NCI-H226 (cell line): ENCODE measurements at regions not wholly inside any gene's neighbourhood (a gene's known extent, or its start where the extent isn't known, plus 50 kb on each side); places are given as distances from the start of the nearest gene placed in this dataset.
"Not testable (repeated sequence)": the region's sequence is repeated elsewhere in the genome, so short reads cannot be mapped to it uniquely, and the experiment has no call there.

Experiments used
- DNase-seq: peaks from one replicate; pipeline ENCODE4 v3.0.0-alpha.2; 2015

GRCh38 chr7:86002858-86003257 lies 640.9 kb upstream of the GRM3 start:
- DNase-seq = no peak

GRCh38 chr7:85997515-85997914 lies 646.2 kb upstream of the GRM3 start:
- no peak for DNase-seq

GRCh38 chr7:85995101-85995500 lies 648.6 kb upstream of the GRM3 start:
- no peak for DNase-seq

DNA sequence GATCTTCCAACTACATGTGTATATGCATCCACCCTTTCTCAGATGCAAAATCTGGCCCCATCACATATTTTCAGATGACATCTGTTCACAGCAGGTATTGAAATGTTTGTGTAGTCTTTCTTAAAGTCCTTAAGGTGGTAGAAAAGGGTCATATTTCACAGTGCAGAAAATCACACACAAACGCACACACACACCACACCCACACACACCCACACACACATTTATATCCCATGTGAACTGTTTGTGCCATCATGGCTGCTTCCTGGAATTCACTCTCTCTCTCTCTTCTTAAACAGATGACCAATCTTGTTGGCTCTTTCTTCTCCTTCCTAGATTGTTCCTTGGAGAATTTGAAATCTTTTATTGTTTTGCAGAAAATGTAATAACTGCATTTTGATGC lies 663.0 kb upstream of the GRM3 start:
- no peak for DNase-seq

DNA sequence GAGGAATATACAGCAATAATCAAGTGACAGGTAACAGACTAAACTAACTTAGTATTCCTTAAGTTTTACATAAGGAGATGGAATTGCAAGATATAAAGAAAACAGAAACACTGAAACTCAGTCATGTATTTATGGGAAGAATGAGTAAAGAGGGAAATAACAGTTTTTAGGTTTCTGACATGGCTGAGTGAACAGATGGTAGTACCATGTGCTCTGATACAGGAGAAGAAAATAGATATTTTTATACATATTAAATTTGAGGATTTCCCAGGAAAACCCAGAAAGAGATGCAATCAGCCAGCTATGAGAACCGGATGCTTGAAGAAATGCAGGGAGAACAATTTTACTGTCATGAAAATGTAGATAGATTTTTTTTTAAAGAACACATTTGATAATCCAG lies 669.5 kb upstream of the GRM3 start:
- no peak for DNase-seq

DNA sequence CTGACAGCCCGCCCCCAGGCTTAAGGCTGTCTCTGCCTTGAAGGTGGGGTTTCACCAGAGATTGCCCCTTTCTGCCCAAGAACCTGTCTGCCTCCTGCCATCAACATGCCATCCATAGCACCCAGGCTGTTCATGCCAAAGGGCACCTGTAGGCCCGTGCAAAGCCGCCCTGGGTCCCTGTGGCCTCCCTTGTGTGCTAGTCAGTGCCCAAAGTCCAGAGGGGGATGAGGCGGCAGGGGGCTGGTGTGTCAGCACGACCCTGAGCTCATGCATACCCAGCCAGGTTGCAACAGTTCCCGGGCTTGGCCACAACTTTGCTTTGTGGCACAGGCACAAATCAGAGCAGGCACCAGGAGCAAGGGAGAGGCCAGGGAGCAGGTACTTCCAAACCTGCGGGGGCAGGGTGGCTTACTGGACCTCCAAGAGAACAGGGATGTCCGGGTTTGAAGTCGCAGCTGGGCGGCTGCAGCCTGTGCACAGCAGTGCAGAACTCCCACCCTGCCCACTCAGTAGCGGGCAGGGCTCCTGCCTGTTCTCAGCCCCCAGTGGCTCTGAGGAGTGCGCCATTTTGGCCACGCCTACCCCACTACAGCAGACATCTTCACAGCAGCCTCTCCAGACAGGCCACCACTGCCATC lies 671.1 kb upstream of the GRM3 start:
- DNase-seq = no peak

DNA sequence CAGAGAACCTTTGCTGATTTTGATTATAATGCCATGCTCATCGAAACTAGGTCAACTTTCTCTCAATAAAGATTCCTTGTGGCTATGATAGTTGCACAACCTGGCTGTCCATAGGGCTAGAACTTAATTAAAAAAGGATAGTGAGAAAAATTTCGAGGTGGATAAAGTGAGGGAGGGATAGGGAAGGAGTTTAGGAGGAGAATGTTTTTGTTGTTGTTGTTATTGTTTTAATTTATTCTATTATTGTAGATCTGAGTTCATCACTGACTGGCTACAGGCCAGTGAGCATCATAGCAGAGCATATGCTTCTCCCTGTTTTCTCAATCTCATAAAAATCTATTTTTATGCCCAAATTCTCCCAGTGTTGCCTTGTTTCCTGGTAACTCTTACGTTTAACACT lies 688.7 kb upstream of the GRM3 start:
- no peak for DNase-seq

DNA sequence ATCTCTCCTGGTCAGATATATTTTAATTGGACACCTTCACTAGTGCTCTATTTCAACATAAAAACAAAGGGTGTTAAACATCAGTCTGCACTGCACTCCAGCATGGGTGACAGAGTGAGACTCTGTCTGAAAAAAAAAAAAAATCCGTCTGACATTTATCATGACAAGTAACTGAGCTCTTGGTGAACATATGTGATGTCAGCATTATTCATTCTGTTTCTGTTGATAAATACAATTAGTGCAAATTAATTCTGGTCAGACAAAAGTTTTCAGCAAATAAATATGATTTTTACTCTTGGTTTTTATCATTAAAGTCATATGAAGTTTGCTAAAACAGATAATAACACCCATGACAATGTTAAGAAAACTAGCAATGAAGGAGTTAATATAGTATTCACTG lies 692.8 kb upstream of the GRM3 start:
- DNase-seq = no peak

- DNase-seq = no peak
Observed at GRCh38 chr7:85950418-85950817, 693.3 kb upstream of the GRM3 start.

DNA sequence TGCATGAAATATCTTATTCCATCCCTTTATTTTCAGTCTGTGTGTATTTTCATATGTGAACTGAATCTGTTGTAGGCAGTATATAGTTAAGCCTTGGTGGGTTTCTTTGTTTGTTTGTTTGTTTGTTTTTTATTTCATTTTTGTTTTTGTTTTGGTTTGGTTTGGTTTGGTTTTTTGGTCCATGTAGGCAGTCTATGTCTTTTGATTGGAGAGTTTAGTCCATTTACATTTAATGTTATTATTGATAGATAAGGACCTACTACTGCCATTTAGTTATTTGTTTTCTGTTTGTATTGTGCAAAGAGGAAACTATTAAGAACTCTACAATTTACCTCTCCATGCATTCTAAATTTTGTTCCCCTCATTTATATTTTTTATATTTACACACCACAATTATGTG lies 695.9 kb upstream of the GRM3 start:
- DNase-seq = no peak

GRCh38 chr7:85940798-85941197 lies 702.9 kb upstream of the GRM3 start:
- no peak for DNase-seq

DNA sequence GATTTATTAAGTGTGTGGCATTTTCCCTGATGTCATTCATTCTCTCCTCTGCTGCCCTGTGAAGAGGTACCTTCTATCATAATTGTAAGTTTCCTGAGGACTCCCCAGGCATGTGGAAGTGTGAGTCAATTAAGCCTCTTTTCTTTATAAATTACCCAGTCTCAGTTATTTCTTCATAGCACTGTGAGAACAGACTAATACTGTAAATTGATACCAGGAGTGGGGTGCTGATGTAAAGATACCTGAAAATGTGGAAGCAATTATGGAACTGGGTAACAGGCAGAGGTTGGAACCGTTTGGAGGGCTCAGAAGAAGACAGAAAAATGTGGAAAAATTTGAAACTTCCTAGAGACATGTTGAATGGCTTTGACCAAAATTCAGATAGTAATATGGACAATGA lies 711.8 kb upstream of the GRM3 start:
- no peak for DNase-seq

DNA sequence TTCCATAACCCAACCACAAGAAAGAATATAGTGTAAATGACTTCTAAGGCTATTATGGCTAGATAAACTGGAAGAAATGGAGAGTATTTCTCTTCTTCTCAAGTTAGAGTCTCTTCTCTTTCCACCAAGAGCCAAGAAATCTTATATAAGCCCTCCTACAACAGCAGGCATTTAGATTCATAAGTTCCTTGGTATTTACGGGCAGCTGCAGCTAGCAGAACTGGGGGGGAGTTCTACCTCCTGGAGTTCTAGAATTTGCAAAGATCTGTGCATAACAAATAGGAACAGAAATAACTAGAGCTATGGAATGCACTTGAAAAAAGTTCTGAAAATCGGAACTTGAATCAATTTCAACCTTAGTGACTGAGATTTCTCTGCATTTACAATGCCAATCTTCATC lies 715.2 kb upstream of the GRM3 start:
- no peak for DNase-seq

GRCh38 chr7:85927226-85927625 lies 716.5 kb upstream of the GRM3 start:
- no peak for DNase-seq

GRCh38 chr7:85924062-85924461 lies 719.6 kb upstream of the GRM3 start:
- no peak for DNase-seq

DNA sequence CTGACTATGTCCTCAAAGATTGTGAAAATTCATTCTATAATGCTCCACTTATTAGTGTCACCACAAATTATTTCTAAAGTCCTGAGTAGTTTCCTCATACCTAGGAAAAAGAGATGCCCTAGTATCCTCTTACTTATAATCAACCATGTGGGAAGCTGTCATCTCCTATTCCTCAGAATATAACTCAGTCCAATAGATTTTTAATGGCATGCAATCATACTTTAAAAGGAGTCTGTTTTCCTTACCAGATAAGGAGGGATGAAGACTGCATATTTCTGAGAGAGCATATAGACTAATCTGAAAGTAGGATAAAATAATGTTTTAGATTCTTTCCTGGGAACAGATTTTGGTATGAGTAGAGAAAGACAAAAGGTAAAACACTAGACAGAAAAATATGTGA lies 727.7 kb upstream of the GRM3 start:
- DNase-seq = no peak

DNA sequence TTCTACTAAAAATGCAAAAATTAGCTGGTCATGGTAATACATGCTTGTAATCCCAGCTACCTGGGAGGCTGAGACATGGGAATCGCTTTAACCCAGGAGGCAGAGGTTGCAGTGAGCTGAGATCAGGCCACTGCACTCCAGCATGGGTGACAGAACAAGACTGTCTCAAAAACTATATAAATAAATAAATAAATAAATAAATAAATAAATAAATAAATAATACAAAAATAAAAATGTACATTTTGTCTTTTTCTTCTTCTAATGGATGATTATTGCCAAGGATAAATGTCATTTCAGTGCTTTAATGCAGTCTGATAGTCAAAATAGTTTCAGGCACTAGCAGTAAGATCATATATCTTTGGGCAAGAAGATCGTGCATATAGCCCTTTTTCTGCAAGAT lies 727.6 kb upstream of the SEMA3D start:
- DNase-seq = no peak

- DNase-seq = no peak
Observed at GRCh38 chr7:85908051-85908450, 721.2 kb upstream of the SEMA3D start.

- DNase-seq = no peak
Observed at GRCh38 chr7:85897967-85898366, 711.1 kb upstream of the SEMA3D start.

DNA sequence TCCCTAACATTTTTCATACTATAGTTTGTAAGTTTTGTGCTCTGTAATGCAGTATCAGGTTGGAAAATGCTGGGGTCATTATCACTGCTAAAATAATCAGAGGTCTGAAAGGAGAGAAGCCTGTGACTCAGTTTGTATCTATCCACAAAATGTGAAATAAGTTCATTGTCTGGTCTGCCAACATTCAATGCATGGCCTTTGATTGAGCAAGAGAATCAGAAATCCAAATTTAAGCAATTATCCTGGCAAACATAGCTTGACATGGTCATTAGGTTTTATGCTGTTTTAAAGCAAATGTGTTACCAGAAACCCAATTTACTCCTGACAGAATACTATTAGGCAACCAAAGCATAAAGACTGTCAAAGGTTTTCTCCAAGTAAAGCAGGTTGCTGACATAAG lies 709.7 kb upstream of the SEMA3D start:
- no peak for DNase-seq

- DNase-seq = no peak
Observed at GRCh38 chr7:85895835-85896234, 709.0 kb upstream of the SEMA3D start.

DNA sequence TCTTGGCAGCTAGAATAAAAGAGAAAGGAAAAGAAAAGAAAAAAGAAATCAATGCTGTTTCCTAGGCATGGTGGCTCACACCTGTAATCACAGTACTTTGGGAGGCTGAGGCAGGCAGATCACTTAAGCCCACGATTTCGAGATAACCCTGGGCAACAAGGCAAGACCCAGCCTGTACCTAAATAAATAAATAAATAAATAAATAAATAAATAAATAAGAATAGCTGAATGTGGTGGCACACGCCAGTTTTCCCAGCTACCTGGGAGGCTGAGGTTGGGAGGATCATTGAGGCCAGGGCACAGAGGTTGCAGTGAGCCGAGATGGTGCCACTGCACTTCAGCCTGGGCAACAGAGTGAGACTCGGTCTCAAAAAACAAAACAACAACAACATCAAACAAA lies 705.0 kb upstream of the SEMA3D start:
- DNase-seq = not testable (repeated sequence)

- DNase-seq = no peak
Observed at GRCh38 chr7:85890244-85890811, 703.5 kb upstream of the SEMA3D start.

DNA sequence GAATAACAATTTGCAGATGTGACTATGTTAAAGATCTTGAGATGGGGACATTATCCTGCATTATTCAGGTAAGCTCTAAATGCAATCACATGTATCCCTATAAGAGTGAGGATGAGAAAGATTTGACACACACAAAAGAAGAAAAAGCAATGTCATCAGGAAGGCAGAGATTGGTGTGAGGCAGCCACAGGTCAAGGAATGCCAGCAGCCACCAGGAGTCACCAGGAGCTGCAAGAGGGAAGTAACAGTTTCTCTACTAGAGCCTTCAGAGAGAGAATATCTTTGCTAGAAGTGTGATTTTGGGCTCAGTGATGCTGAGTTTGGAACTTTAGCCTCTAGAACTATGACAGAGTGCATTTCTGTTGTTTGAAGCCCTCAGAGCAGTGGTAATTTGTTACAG lies 700.3 kb upstream of the SEMA3D start:
- no peak for DNase-seq

DNA sequence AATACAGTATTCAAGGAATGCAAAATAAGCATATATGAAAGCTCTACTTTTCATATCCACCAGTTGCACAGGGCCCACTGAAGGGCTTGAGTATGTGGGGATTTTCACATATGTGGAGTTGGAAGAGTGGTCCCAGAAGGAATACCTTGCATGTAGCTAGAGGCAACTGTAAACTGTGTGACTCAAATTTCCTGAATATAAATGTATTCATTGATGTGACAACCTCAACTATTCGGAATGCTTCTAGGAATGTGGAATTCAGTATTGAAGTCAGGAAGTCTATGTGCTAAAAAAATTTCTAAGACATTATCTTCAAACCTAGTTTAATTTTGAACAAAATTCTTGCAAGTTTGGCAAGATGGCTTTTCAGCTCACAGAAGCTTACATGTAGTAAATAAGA lies 695.5 kb upstream of the SEMA3D start:
- no peak for DNase-seq

DNA sequence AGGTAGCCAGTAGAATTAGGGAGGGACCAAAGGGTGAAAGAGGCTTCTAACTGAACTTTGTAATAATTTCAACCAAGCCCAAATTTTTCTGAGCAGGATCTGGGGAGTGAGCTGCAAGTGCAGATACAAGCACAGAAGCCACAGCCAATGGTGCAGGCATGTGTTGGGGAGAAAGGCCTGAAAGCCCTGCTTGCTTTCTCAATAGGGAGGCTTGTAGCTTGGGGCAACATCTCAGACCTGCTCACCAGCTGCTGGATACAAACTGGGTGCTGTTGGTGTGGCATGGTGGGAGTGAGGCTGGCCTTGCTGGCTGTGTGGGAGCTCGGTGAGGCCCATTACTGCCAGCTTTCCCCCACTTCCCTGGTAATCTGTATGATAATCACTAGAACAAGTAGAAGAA lies 688.5 kb upstream of the SEMA3D start:
- DNase-seq = no peak
